Inferior parietal cortex (tissue), 1 donor: ENCODE measurements at regions not wholly inside any gene's neighbourhood (a gene's known extent, or its start where the extent isn't known, plus 50 kb on each side); places are given as distances from the start of the nearest gene placed in this dataset.
A peak's percentile ranks its signal among the peaks of the same experiment; 100 is the strongest.
"Not testable (repeated sequence)": the region's sequence is repeated elsewhere in the genome, so short reads cannot be mapped to it uniquely, and the experiment has no call there.

ENCODE experiments used
- DNase-seq: peaks from one replicate; pipeline ENCODE4 v3.0.0-alpha.2; 2016; ENCODE audit errors: extremely low spot score

GRCh38 chr6:149237464-149237863 lies 80.0 kb upstream of the TAB2 start:
- no peak for DNase-seq

DNA sequence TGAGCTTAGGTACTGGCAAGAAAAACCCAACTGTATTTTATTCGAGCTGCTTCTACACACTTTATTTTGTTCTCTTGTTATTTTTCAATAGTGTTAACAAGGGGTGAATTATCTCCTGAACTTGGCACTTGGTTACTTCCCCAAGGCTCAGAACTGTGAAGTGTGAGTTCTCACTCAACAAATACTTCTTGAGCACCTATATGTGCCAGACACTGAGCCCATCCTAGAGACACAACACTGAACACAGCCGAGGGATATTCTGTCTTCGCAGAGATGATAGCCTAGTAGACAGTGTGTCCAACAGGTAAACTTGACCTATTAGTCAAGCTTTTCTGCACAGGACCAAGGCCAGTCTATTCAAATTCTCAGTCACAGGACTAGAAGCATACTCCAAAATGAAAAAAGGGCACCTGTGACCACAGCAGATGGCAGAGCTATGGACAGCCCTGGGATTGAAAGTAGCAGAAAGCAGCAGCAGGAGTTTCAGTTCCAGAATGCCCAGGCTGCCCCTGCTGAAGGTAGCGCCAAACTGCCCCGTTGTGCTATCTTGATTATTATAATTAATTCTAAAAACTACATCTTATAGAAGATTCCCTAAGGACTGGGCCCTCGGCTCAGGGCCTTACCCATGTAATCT lies 77.8 kb upstream of the TAB2 start:
- DNase-seq: no peak

GRCh38 chr6:149242883-149243282 lies 74.6 kb upstream of the TAB2 start:
- no peak for DNase-seq

DNA sequence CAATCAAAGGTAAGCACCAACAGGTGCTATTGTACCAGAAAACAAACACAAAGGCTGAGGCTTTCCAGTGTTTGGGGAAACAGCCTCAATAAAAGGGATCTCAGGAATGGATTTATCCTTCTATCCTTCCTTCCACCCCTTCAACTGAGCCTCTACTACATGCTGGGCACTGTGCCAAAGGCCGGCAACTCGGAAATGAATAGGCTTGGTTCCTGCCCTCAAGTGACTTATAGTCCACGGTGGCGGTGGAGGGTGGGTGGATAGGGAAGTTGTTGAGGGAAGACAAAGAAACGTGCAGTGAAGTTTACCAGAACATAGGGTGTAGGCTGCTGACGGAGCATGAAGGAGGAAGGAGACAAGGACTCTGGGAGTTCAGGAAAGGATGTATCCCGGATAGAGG lies 73.4 kb upstream of the TAB2 start:
- no peak for DNase-seq

- no peak for DNase-seq
These were observed 70.7 kb upstream of the TAB2 start for GRCh38 chr6:149246691-149247384.

GRCh38 chr6:149247385-149247763 lies 70.1 kb upstream of the TAB2 start:
- no peak for DNase-seq

GRCh38 chr6:149248263-149248662 lies 69.2 kb upstream of the TAB2 start:
- DNase-seq: not testable (repeated sequence)

GRCh38 chr6:149248693-149249369 lies 68.7 kb upstream of the TAB2 start:
- no peak for DNase-seq

DNA sequence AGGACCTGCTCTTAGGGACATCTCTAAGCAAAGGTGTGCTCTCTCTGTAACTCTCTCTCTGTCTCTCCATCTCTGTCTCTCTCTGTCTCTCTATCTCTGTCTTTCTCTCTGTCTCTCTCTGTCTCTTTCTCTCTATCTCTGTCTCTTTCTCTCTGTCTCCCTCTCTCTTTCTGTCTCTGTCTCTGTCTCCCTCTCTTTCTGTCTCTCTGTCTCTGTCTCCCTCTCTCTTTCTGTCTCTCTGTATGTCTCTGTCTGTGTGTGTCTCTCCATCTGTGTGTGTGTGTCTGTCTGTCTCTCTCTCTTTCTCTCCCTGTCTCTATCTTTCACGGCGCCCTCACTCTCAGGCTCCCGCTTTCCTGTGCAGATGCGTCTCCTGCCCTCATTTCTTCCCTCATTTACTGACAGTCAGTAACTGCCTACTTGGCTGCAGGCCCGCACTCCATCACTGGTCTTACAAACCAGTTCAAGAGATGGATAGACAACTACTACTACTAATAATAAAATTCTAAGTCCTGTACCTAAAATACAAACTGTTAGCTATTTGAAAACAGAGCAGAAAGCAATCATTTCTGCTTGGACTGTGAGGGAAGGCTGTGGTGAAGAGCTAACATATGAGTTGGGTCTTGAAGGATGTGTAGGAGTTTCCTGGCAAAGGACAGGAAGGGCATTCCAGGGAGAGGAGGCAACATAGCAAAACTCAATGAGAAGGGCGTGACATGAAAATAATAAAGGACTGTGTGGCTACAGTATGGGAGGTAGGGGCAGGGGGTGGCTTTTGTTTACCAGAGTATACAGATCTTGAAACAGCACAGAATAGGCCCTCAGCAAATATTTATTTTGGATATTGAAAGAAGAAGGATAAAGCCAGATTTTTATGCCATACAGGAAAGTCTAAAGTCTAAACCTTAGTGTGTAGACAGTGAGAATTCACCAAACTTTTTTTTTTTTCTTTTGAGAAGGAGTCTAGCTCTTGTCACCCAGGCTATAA lies 67.8 kb upstream of the TAB2 start:
- no peak for DNase-seq

- DNase-seq: no peak
These were observed 66.6 kb upstream of the TAB2 start for GRCh38 chr6:149250951-149251350.

DNA sequence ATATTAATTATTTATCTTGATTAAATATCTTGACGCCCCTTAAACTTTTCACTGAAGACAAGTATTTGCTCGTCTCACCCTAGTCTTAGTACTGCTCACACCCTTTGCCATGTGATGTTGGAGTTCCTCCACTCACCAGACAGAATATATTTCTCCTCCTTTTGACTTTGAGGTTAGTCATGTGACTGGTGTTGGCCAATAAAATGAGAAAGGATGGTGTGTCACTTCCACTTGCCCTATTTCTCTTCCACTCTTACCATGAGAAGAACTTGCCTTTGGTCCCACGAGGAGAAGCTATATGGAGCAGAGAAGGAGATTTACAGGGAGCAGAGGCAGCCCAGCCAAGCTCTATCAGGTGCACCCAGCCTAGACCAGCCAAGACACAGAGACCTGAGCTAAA lies 64.9 kb upstream of the TAB2 start:
- no peak for DNase-seq

- DNase-seq: peak; percentile 29
These were observed 63.3 kb upstream of the TAB2 start for GRCh38 chr6:149254253-149254652.

GRCh38 chr6:149259753-149260152 lies 57.8 kb upstream of the TAB2 start:
- DNase-seq: no peak

GRCh38 chr6:149260214-149260874 lies 57.2 kb upstream of the TAB2 start:
- no peak for DNase-seq

GRCh38 chr6:149261364-149262040 lies 56.0 kb upstream of the TAB2 start:
- DNase-seq: no peak

DNA sequence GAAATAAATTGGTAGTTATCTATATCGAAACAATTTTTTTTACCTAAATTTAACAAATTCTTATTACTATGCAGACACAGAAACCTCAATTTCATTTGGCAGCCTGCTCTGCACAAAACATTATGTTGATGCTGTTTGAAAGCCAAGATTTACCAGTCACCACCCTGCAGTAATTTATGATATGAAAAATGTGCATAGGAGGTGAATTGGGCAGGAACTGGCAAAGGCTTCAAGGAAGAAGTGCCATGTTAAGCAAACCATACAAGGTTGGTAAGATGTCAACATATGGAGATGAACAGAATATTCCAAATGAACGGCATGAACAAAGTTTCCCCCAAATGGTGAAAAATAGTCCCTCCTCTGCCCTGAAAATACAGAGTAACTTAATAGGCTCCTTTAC lies 54.2 kb upstream of the TAB2 start:
- DNase-seq: no peak

GRCh38 chr6:149264629-149265028 lies 52.9 kb upstream of the TAB2 start:
- DNase-seq: no peak

- DNase-seq: no peak
These were observed 51.6 kb upstream of the TAB2 start for GRCh38 chr6:149265945-149266344.

DNA sequence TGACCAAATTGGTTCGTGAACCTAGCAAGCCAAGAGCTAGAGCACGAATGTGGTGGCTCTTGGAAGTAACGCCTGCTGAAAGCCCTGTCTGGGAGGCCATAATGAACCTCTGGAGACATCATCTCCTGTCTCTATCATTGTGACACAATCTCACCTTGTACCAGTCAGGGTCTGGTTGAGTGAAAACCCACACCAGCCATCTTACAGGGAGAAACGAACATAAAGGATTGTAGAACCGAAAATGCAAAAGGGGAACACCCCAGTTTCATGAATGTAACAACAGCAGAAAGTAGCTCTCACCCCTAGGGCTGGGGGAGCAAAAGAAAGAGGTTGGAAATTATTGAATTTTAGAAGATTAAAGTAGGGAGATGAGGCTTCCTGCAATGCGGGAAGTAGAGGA lies 50.9 kb upstream of the TAB2 start:
- no peak for DNase-seq

DNA sequence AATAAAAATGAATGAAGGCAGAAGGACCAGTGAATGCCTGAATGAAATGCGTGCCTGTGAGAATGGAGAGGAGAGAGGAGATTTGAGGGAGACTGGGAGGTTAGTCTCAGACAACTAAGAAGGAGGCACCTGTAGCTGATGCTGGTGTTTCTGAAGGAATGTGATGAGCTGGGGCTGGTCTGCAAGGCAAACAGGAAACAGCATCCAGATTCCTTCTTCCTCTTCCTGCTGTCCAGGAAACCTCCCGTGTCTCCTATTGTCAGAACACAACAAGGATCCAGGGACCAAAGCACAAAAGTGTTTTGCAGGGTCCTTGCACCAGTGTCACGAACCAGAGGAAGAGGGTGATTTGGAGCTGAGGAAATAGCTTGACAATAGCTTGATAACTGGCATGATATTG lies 50.4 kb upstream of the TAB2 start:
- DNase-seq: no peak

DNA sequence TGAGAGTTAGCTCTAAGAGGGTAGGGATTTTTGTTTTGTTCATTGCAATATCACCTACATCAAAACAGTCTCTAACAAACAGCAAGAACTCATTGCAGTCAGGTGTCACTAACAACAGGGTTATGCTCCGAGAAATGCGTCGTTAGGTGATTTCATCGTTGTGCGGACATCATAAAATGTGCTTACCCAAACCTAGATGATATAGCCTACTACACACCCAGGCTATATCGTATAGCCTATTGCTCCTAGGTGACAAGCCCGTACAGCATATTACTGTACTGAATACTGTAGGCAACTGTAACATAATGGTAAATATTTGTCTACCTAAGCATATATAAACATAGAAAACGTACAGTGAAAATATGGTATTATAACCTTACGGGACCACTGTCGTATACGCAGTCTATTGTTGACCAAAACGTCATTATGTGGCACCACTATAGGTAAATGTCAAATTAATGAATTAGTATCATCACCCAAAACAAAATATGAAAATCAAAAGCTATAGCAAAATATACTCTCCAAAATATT lies 49.9 kb upstream of the TAB2 start:
- DNase-seq: no peak
